NCI-H2029 treated with DMSO at 0.1 percent for 48 hours (cell line): ENCODE measurements at regions not wholly inside any gene's neighbourhood (a gene's known extent, or its start where the extent isn't known, plus 50 kb on each side); places are given as distances from the start of the nearest gene placed in this dataset.

Source experiments
- DNase-seq: peaks from one replicate; lab custom pipeline; 2025; lab: John Stamatoyannopoulos, UW

DNA sequence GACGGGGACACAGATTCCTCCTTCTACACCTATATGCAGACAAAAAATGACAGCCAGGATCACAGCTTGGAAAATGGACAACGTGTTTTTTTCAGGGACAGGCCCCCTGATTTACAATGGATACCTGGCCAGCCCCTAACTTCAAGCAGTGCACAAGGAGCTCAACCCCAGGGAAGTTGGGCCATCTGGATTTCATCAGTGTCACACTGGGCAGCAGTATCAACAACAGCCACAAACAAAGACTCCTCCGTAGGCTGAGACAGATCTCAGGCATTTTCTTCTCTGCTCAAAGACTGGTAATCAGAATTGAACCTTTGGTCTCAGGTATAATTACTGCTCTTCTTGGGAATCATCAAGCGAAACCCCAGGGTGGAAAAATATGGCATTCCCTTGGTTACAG lies 374.0 kb downstream of the ZNF608 start:
- DNase-seq: no peak

DNA sequence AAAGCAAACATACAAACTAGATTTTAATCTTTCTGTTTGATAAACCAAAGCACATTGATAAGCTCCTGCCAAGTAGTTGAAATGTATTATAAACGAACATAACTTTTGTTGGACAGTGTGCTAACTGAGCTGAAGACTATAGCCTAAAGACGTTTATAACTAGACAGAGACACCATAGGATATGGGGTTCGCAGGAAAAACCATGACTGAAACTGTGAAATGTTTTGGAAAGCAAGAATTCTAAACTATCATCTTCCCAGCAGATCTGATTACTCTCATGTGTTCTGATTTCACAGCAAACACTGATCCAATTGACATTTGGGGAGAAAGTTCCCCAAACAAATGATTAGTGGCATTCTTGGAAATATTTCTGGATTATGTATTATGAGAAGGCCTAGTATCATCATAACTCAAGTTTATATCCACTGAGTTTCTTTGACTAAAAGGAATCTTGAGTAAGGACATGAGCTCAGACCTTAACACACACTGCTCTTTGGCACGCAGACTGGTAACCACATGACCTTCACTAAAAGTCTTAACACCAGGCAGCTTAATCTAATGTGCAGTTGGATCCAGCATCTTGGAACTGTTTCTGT lies 375.2 kb downstream of the ZNF608 start:
- DNase-seq: no peak

DNA sequence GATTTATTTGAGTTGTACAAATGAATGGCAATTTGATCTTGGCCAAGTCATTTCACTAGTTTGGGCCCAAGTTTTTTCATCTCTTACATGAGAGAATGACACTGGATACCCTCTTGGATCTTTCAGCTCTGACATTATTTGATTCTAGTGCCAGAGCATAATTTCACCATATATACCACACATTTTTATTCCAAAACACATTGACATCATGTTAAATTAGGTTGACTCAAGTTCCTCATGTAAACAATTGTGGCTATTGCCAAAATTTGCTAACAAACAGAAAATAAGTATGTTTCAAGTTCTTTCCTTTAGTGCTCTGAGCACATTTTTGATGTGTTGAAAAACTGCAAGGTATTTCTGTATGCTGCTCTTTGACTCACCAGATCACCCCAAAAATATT lies 375.8 kb downstream of the ZNF608 start:
- DNase-seq: no peak

DNA sequence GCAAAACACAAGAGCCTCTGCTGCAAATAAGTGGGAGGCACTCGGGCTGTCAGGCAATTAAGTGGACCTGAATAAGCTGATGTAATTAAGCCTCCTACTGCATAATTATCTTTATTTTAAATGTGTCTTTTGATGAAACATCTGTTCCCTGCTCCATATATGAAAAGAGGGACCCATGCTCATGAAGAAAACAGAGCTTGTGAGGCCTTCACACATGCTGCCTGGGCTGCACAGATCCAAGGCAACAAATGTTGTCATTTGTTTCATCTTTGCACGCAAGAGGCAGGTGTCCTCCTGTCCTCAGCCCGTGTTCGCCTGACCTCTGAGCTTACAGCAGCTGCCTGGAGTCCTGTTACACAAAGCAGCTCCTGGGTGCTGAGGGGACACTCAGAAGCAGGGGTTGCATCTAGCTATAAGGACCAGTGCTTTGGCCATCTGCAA lies 381.1 kb downstream of the ZNF608 start:
- peak; percentile 57 for DNase-seq

DNA sequence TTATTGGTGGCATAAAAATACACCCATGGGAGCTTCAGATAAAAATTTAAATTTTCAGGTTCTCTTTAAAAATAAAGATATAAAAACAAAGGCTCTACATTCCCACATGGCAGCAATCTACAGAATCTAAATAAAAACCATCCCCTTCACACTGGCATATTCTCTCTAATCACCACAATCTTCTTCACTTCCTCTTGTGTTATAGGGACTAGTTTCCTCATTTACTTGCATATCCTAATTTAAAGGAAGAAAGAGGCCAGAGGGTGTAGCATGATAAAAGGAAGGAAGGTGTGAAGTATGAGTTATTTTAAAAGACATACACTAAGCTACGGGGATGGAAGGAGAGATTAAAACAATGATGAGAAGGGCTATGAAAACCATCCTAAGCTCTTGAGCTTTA lies 390.5 kb downstream of the ZNF608 start:
- DNase-seq: no peak

DNA sequence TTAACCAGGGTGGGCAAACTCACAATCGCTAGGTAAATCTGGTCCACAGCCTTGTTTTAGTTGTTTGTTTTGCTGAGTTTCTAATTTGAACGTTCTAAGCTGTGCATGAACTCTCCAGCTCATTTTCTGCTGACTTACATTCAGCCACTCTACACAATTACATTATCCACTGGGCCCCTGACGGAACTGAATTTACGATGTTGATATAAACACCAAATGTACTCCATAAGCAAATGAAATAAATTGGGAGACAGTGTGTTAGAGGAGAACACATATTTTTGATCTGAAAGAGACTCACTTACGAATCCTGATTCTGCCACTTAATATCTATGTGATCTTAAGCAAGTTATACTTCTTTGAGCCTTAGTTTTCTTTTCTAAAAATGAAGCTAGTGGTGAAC lies 393.4 kb downstream of the ZNF608 start:
- DNase-seq: no peak

DNA sequence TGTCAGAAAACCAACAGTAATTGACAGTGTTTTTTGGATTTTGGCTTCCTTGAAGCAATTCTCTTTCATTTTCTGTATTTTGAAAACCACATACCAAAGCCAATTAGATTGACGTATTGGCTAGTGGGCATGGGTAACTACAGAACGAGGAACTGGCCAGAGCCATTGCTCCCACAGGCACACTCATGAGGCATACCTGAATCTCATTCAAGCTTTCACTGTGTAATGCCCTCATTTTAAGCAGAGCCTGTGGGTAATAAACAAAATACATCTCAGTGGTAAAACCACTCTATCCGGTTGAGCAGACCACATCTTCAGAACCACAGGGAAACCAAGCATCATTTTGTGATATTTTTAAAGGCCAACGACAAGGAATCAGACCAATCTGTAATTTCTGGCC lies 394.1 kb downstream of the ZNF608 start:
- DNase-seq: no peak

DNA sequence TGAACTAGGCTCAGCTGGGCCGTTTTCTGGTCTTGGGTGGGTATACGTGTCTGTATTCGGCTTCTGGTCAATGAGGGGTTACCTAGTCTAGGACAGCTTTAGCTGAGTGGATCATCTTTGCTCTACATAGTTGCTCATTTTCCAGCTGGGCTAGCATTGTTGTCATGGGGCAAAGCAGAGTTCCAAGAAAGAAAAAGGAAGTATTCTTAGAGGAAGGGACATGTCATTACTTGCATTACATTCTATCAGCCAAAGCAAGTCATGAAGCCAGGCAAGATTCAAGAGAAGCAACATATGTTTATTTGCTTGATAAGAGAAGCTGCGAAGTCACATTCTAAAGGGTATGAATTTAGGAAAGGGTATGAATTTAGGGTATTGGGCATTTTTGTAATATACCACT lies 396.5 kb downstream of the ZNF608 start:
- DNase-seq: no peak

DNA sequence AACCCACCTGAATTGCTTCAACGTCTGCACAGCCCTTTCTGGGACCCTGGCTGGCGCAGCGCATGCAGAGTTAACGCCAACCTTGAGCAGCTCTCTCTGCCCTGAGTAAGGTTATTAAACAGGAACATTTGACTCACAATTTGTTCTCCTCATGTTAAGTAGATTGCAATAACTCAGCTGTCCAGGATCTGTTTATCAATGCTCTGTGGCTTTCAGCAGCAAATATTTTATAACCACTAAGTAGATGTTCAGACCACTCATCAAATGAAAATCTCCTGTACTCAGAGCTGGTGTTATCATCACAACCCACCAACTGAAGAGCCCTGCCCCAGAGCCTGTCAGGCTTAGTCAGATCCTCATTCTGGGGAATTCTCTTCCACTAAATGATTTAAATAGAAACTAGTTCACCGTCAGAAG lies 403.0 kb downstream of the ZNF608 start:
- DNase-seq: peak; percentile 76

DNA sequence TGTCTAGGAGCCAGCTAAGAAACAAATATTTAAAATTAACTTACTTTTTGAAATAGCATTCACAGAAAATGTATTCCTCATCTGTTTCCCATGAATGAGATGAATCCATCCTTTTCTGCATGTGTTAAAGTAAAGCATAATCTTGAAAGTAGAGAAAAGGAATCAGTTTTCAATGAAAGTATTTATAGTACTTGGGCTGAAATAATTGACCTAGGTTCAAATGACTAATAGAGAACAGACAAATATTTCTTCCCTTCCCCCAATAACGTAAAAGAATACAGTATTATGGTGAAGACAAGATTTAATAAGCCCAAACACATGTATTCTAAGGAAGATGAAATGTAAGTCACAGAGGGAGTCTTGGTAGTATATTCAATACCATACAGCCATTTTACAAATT lies 403.5 kb downstream of the ZNF608 start:
- no peak for DNase-seq

DNA sequence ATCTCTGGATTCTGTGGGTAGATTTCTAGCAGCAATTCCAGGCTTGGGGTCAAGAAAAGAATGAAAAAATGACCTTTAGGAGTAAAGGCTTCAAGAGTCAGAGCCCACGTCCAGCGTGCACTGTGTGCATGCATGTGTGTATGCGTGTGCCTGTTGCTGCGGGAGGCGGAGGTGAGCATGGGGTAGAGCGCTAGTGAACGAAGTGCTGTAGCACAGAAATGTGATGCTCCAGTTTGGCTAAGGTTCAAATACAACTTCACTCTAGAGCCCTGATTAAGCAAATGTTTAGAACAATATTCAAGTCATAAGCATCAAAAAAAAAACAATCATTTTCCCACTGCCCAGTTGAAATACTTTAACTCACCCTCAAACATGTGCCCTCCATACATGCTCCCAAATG lies 403.9 kb downstream of the ZNF608 start:
- no peak for DNase-seq

DNA sequence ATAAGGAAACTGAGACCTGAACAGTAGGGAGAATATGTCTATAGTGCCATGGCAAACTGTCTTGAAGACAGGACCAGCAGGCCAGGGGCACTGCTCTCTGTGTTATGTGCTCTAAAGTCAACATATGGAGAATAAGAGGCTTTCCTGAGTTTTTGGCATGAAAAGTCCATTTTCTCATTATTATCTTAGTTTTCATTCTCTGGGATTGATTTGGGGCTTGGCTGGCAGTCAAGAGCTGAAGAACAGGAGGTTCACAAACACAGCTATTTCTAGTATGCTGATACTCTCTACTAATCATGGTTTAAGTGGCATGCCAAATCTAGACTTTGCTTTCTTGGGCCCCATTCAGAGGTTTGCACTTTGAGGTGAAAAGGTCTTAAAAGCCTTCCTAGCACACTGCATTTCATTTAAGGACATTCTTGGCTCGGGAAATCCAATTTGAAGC lies 404.4 kb downstream of the ZNF608 start:
- no peak for DNase-seq

DNA sequence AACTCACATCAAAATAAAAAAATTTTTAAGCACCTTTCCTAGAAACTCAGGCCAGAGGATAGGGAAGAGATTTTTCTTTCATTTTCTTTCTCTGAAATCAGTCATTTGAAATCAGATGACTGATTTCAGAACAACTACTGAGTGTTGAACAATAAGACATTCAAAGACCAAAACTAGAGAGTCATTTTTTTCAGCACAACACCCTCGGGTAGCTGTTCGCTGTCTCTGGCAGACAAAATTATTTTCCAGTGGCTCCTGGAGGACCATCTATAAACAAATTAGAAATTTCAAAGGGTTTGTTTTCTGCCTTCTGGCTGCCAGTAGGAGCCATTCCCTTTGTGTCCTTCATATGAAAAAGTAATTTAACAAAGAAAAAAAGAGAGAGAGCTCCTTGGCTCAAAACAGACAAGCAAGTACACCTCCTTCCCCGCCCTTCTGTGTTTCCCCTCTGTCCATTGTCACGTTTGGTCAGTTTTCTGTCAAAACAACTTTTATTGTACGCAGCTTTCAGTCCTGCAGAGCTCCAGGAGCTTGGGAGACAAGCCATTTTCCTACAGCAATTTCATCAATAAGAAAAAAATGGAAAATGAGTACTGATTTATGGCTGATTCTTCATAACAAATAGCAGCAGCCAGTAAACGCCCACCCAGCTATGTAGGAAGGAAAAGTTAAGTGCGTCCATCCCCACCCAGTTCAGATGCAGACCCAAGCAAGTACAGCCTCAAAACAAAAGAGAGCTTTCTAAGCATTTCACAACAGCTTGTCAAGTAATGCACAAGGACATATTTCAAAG lies 405.2 kb downstream of the ZNF608 start:
- DNase-seq: no peak

DNA sequence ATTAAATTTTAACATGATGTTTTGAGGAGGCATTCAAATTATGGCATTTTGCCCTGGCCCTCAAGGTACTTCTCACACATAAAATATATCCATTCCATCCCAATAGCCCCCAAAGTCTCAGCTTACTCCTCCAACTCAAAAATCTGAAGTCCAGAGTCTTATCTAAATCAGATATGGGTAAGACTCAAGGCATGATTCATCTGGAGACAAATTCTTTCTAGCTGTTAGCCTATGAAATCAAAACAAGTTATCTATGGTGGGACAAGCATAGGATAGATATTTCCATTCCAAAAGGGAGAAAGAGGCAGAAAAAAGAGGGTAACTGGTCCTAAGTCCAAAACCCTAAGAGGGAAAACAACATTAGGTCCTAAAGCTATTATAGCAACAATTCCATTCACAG lies 408.4 kb downstream of the ZNF608 start:
- no peak for DNase-seq

DNA sequence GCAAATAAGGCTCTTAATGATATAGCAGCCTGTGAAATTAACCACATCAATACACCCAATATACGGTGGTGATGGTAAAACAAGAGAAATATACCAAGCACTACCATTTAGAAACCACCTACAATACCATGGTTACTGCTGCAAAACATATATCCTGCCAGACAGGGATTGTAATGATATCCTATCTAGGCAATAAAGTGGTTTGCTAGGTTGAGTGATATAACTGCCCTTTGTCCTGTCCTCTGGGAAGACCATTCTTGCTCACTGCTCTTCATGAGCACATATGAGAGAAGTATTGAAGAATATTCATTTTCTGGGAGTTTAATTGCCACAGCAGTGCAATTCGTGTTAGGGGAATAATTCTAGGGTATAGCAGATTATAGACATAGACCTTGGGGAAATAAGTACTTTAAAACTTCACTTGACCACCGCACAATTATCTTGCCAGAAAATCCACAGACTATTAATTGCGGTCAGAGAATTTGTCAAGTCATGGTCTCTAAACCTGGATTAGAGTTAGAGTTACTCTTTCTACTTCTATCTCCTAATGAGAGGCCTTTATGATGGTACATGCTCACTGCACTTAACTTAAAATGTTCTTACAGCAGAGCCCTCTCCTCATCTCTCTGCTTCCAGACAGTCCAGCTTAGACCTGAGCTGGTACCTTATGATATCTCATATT lies 413.0 kb downstream of the ZNF608 start:
- no peak for DNase-seq

DNA sequence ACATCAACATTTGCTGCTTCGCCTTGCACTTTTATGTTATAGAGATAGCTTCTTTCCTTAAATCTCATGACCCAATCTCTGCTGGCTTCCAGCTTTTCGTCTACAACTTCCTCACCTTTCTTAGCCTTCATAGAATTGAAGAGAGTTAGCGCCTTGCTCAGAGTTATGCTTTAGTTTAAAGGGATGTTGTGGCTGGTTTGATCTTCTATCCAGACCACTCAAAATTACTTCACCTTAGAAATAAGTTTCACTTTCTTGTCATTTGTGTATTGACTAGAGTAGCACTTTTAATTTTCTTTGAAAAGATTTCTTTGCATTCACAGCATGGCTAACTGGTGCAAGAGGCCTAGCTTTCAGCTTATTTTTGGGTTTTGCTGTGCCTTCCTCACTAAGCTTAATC lies 414.2 kb downstream of the ZNF608 start:
- DNase-seq: no peak

DNA sequence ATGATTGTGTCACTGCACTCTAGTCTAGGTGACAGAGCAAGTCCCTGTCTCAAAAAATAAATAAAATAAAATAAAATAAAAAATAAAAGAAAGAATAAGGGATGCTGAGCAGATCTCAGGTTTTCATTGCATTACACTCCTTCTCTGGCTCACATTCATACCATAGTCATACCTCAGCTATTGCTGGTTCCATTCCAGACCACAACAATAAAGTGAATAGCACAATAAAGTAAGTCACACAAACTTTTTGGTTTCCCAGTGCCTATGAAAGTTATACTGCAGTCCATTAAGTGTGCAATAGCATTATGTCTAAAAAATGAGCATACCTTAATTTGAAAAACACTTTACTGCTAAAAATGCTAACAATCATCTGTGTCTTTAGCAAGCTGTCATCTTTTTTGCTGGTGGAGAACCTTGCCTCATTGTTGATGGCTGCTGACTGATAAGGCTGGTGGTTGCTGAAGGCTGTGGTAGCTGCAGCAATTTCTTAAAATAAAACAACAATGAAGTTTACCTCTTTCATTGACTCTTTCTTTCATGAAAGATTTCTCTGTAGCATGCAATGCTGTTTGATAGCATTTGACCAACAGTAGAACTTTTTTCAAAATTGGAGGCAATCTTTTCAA lies 415.7 kb downstream of the ZNF608 start:
- no peak for DNase-seq

DNA sequence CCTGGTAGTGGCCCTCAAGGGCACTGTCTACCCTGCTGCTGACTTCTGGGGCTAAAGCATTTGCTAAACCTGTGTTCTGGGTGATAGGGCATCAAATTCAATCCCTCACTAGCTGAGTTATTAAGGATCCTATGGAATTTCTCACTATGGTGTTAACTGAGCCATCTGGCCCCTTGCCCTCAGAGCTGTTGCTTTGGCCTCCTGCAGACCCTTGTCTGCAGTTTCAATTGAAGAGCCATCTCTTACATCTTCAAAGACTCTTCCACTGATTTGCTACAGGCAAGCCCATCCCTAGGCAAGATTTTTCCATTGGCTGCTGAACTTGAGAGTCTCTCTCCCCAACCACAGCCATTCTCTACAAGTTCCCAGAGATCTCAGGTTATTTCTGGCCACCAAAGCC lies 418.2 kb downstream of the ZNF608 start:
- no peak for DNase-seq

DNA sequence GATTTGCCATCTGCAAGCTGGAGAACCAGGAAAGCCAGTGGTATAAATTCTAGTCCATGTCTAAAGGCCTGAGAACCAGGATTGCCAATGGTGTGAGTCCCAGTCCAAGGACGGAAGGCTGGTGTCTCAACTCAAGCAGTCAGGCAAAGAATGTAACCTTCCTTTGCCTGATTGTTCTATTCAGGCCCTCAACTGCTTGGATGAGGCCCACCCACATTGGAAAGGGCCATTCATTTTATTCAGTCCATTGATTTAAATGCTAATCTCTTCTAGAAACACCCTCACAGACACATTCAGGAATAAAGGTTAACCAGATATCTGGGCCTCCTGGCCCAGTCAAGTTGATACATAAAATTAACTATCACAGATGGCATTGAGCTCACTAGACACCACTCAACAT lies 427.8 kb downstream of the ZNF608 start:
- DNase-seq: no peak

DNA sequence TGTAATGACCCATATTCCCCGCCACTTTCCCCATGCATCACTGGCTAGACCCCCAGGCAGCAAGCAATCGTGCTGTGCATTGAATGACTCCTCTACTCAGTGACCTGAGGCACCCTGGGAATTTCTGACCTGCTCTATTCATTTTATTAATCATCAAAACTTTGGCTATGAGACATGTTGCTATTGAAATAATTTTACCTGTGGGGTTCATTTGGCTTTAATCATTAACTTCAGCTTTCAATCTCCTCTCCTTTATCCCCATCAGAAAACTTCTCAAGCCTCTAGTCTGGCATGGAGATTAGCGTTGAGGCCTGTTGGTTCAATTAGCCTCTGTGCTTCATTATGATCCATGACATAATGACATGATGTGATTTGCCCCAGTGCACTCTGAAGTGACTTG lies 429.0 kb downstream of the ZNF608 start:
- DNase-seq: no peak

DNA sequence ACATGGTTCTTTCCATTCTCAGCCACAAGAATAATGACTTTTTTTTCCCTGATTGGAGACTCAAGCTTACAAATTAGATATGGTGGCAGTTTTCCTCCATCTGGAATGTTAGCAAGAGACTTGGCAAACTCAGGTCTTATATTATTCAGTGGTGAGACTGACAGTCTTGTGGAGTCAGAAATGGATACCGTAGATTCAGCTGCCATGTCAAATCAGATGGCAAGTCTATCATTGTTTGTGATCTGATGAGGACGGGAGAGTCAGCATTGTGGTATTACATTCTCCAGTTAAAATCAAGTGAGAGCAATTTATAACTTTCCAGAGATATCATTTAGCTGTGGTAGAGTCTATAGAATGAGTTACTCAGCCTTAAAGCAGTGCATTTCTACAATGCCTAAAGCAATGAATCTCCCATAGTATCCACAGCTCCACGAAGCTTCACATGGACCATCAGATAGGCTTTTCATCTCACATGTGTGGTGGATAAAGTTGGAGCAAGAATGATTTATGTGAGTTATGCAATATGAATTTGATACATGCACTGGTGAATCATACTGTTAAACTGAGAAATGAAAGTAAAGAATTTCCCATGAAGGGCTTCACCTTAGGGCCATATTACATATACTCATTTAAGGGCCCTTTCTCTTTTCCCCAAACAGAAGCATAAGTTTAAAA lies 430.6 kb downstream of the ZNF608 start:
- no peak for DNase-seq

DNA sequence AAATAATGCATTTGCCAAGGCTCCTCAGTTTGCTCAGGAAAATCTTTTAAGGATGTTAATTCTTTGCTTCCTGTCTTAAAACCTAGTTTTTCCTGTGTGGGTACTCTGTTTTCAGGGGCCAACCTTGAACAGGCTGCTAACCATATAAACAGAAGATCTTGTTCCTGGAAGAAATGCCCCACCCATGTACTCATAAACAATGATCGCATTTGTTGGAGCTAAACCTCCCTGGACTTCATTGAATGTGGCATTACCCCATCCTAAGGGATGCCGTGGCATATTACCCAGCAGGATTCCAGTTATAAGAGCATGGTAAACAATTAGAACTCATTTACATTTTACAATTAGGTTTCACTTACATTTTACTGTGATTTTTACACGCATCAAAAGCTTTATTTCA lies 436.0 kb downstream of the ZNF608 start:
- no peak for DNase-seq
